ENCODE measurements at regions not wholly inside any gene's neighbourhood (a gene's known extent, or its start where the extent isn't known, plus 50 kb on each side); places are given as distances from the start of the nearest gene placed in this dataset.

GRCh38 chr3:127134887-127135240 lies 58.1 kb upstream of the PRR23E start:
- Histone ChIP-seq H3K4me1 (peaks cover 8% of the 10 kb centered on the region), H3K27me3 (peaks cover 0 to 31% of the 10 kb centered on the region in 2 donors), H3K27ac (no peak overlapping the region), H3K36me3 (replicated peaks in 1 of 2; ENCODE audit: insufficient read depth in 1 of 2, low read depth in 2 of 2) (no peaks in the 10 kb centered on the region), H3K9me3 (no peaks in the 10 kb centered on the region), H3K4me3 (no peak overlapping the region)
- ATAC-seq (peak; percentile 9), DNase-seq (no peak)
- no peak for TF ChIP-seq CTCF (IDR thresholded peaks at IDR 0.05)
- no peak for TF ChIP-seq POLR2A (IDR thresholded peaks at IDR 0.05)
- WGBS, 2 donors, result 79 to 81% methylated on average over 3 to 5 of the region's 5 CpGs
- intact Hi-C loops (cut with DNase I), result no loop called here

GRCh38 chr3:127135241-127136023 lies 57.5 kb upstream of the PRR23E start:
- 6 to 7% methylated on average over 28 to 56 of the region's 58 CpGs for WGBS, 2 donors
- peak; percentile 33 for ATAC-seq
- peaks cover 8% of the 10 kb centered on the region for H3K4me1 ChIP-seq
- H3K9me3 ChIP-seq, result no peaks in the 10 kb centered on the region
- no peak overlapping the region for H3K27ac ChIP-seq
- peaks cover 0 to 31% of the 10 kb centered on the region in 2 donors for H3K27me3 ChIP-seq
- TF ChIP-seq CTCF (IDR thresholded peaks at IDR 0.05), result no peak
- no peak for TF ChIP-seq POLR2A (IDR thresholded peaks at IDR 0.05)
- H3K4me3 ChIP-seq, result no peak overlapping the region
- intact Hi-C loops (cut with DNase I), result no loop called here
- peak in 2 of 4 donors; percentile 24 to 34 for DNase-seq
- H3K36me3 ChIP-seq (replicated peaks in 1 of 2; ENCODE audit: insufficient read depth in 1 of 2, low read depth in 2 of 2), result no peaks in the 10 kb centered on the region

GRCh38 chr3:127136024-127136600 lies 56.8 kb upstream of the PRR23E start:
- 62 to 71% methylated on average over 7 to 16 of the region's 16 CpGs for WGBS, 2 donors
- intact Hi-C loops (cut with DNase I), result no loop called here
- no peak for ATAC-seq
- no peaks in the 10 kb centered on the region for H3K36me3 ChIP-seq (replicated peaks in 1 of 2; ENCODE audit: insufficient read depth in 1 of 2, low read depth in 2 of 2)
- H3K27ac ChIP-seq, result no peak overlapping the region
- H3K4me1 ChIP-seq, result peaks cover 9% of the 10 kb centered on the region
- H3K9me3 ChIP-seq, result no peaks in the 10 kb centered on the region
- no peak for TF ChIP-seq POLR2A (IDR thresholded peaks at IDR 0.05)
- TF ChIP-seq CTCF (IDR thresholded peaks at IDR 0.05), result no peak
- DNase-seq, result no peak
- peaks cover 0 to 31% of the 10 kb centered on the region in 2 donors for H3K27me3 ChIP-seq
- no peak overlapping the region for H3K4me3 ChIP-seq

GRCh38 chr3:127136706-127137105 lies 56.2 kb upstream of the PRR23E start:
- H3K4me3 ChIP-seq, result no peak overlapping the region
- peaks cover 0 to 31% of the 10 kb centered on the region in 2 donors for H3K27me3 ChIP-seq
- WGBS, 2 donors, result 78 to 89% methylated on average over 2 to 4 of the region's 4 CpGs
- H3K9me3 ChIP-seq, result no peaks in the 10 kb centered on the region
- no peaks in the 10 kb centered on the region for H3K36me3 ChIP-seq (replicated peaks in 1 of 2; ENCODE audit: insufficient read depth in 1 of 2, low read depth in 2 of 2)
- ATAC-seq (no peak), DNase-seq (no peak)
- peaks cover 15% of the 10 kb centered on the region for H3K4me1 ChIP-seq
- no peak overlapping the region for H3K27ac ChIP-seq
- TF ChIP-seq CTCF (IDR thresholded peaks at IDR 0.05), result no peak
- no peak for TF ChIP-seq POLR2A (IDR thresholded peaks at IDR 0.05)
- intact Hi-C loops (cut with DNase I), result no loop called here

All from body of pancreas (tissue), 4 donors.